ENCODE measurements at regions not wholly inside any gene's neighbourhood (a gene's known extent, or its start where the extent isn't known, plus 50 kb on each side); places are given as distances from the start of the nearest gene placed in this dataset.

GRCh38 chr13:97621025-97621424 lies 187.1 kb downstream of the RAP2A start:
- TF ChIP-seq EZH2 (IDR thresholded peaks at IDR 0.05; ENCODE audit: borderline replicate concordance, control insufficient read depth, low read depth, low read length) (no peak), NFIC (IDR thresholded peaks at IDR 0.05; ENCODE audit: low read depth, low read length) (no peak), CTCF (IDR thresholded peaks at IDR 0.05 in 2 of 3, conservative IDR thresholded peaks at IDR 0.05 in 1 of 3; ENCODE audit: control insufficient read depth in 2 of 3, extremely low read depth in 1 of 3, insufficient read depth in 1 of 3, low read depth in 3 of 3, low read length in 3 of 3) (no peak), CHD1 (IDR thresholded peaks at IDR 0.05; ENCODE audit: low read depth, low read length) (no peak), NFYB (IDR thresholded peaks at IDR 0.05; ENCODE audit: insufficient read depth, low read depth, low read length) (no peak), ZBTB33 (IDR thresholded peaks at IDR 0.05) (no peak), YBX1 (IDR thresholded peaks at IDR 0.05) (no peak), CEBPB (IDR thresholded peaks at IDR 0.05; ENCODE audit: borderline replicate concordance in 1 of 2, low read depth in 2 of 2, low read length in 2 of 2) (no peak), BACH1 (IDR thresholded peaks at IDR 0.05; ENCODE audit: borderline replicate concordance) (no peak), SRF (IDR thresholded peaks at IDR 0.05; ENCODE audit: low read depth in 2 of 2, low read length in 2 of 2) (no peak), BHLHE40 (IDR thresholded peaks at IDR 0.05; ENCODE audit: borderline replicate concordance in 1 of 2, low read depth in 2 of 2, low read length in 1 of 2) (no peak), REST (IDR thresholded peaks at IDR 0.05; ENCODE audit: low read depth, low read length) (no peak), POLR2AphosphoS5 (IDR thresholded peaks at IDR 0.05; ENCODE audit: low read length) (no peak)

Measured in GM12878 (cell line).